H1 (cell line): ENCODE measurements at regions not wholly inside any gene's neighbourhood (a gene's known extent, or its start where the extent isn't known, plus 50 kb on each side); places are given as distances from the start of the nearest gene placed in this dataset.

Experiments used
- ASH2L ChIP-seq: fragments of 200-600, 300-600 bp; sonication (generic); IDR thresholded peaks from one replicate; pipeline ENCODE4 v1.7.1; 2017; ENCODE audit warnings: low read length
- CTBP2 ChIP-seq: IDR thresholded peaks from 2 replicates; pipeline ENCODE4 v1.7.0; 2011; ENCODE audit warnings: borderline replicate concordance, mild to moderate bottlenecking, moderate library complexity, mixed read lengths, low read length; ENCODE audit not compliant: insufficient read depth, insufficient read length
- EGR1 ChIP-seq: IDR thresholded peaks from 2 replicates; pipeline ENCODE4 v1.6.1; 2011; ENCODE audit warnings: low read depth, low read length, borderline replicate concordance
- FOSL1 ChIP-seq: IDR thresholded peaks from 2 replicates; pipeline ENCODE4 v1.6.1; 2011; ENCODE audit warnings: mild to moderate bottlenecking, low read depth, low read length, moderate library complexity; ENCODE audit not compliant: insufficient read depth
- KDM1A ChIP-seq: fragments of 200-600, 300-600 bp; sonication (generic); IDR thresholded peaks from 2 replicates; pipeline ENCODE4 v1.7.1; 2016; ENCODE audit warnings: mild to moderate bottlenecking, low read length, borderline replicate concordance
- MAFK ChIP-seq: IDR thresholded peaks from 2 replicates; pipeline ENCODE4 v1.6.1; 2012; ENCODE audit warnings: low read depth, mild to moderate bottlenecking, improper control_type of control experiment, low read length
- NRF1 ChIP-seq: IDR thresholded peaks from 2 replicates; pipeline ENCODE4 v1.6.1; 2011; ENCODE audit warnings: mild to moderate bottlenecking, low read depth, low read length, improper control_type of control experiment
- PHF8 ChIP-seq: fragments of 200-600 bp; sonication (generic); conservative IDR thresholded peaks from 2 replicates; pipeline ENCODE4 v1.7.1; 2012; ENCODE audit warnings: low read depth, mild to moderate bottlenecking, inconsistent platforms, low read length, moderate library complexity
- TAF7 ChIP-seq: optimal IDR thresholded peaks from 2 replicates; pipeline ENCODE3; 2011; ENCODE audit warnings: low read depth, mild to moderate bottlenecking, inconsistent platforms, low read length, moderate library complexity, borderline replicate concordance
- TBP ChIP-seq: IDR thresholded peaks from 2 replicates; pipeline ENCODE4 v1.6.1; 2011; ENCODE audit warnings: low read depth, low read length, improper control_type of control experiment
- ZNF274 ChIP-seq: IDR thresholded peaks from 2 replicates; pipeline ENCODE4 v1.7.0; 2012; ENCODE audit warnings: low read length, borderline replicate concordance; ENCODE audit errors: extremely low read depth
- TF ChIP-seq, protein P1 (sequence below): IDR thresholded peaks from 2 replicates; pipeline ENCODE4 v1.6.1; 2012; ENCODE audit warnings: inconsistent platforms

DNA sequence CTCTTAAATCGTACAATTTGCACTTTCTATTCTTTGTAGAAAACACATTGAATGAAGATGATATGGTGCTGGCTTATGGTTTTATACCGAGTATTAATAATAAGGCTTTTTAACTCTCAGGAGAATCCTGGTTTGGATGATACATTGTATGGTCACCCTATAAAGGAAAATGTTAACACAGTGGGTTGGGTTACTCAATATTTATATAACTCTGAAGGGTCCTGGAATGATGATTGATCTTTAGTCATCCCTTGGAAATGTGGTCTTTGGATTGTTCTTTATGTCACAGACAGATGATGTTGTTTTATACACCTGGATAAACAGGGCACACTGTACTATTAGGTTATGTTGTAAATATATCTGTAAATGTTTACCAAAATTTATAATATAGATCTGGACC is 496.2 kb upstream of the NDST4 start (continued):
- TF ChIP-seq, protein P1, sequence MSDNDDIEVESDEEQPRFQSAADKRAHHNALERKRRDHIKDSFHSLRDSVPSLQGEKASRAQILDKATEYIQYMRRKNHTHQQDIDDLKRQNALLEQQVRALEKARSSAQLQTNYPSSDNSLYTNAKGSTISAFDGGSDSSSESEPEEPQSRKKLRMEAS = no peak
- TF ChIP-seq ZNF274 (no peak), NRF1 (no peak), FOSL1 (no peak), KDM1A (no peak), PHF8 (no peak), TBP (no peak), EGR1 (no peak), CTBP2 (no peak), TAF7 (no peak), MAFK (no peak), ASH2L (no peak)
